ENCODE measurements at regions not wholly inside any gene's neighbourhood (a gene's known extent, or its start where the extent isn't known, plus 50 kb on each side); places are given as distances from the start of the nearest gene placed in this dataset.

DNA sequence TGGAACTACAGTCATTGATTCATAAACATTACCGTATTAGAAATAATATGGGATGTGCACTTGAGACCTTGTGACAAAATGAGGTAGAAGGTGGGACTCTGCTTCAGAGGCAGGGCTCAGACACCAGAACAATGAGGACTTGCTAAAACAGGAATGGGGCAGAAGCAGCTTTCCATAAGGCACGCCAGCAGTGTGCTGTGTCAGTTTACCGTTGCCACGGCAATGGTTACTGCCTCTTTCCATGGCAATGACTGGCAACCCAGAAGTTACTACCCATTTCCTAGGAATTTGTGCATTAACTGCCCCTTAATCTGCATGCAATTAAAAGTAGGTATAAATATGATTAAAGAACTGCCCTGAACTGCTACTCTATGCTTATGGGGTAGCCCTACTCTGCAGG lies 169.0 kb downstream of the CHRM3 start:
- Histone ChIP-seq H3K9me3 (ENCODE audit: control insufficient read depth in 1 of 2, low read length in 2 of 2) (no peaks in the 10 kb centered on the region), H3K4me3 (ENCODE audit: low read length in 2 of 2) (no peak overlapping the region), H3K4me1 (ENCODE audit: insufficient read depth, low read length) (no peaks in the 10 kb centered on the region), H3K27me3 (ENCODE audit: insufficient read depth, low read length) (no peaks in the 10 kb centered on the region), H3K36me3 (ENCODE audit: insufficient read depth, low read length) (no peaks in the 10 kb centered on the region), H3K27ac (ENCODE audit: low read depth, low read length) (no peak overlapping the region)
- DNase-seq = no peak
- H3K4me1 Mint-ChIP-seq = peaks cover 2 to 8% (median 6%) of the 10 kb centered on the region in 4 donors
- no peak overlapping the region for H3K27ac Mint-ChIP-seq
- intact Hi-C loops (cut with micrococcal nuclease) = no loop called here
- H3K4me3 Mint-ChIP-seq = no peak overlapping the region
- no peaks in the 10 kb centered on the region for H3K36me3 Mint-ChIP-seq
- CTCF ChIA-PET (ENCODE audit: partially characterized antibody) = no interaction called here
- peaks cover 0 to 2% of the 10 kb centered on the region in 2 donors for H3K27me3 Mint-ChIP-seq
- no peaks in the 10 kb centered on the region for H3K9me3 Mint-ChIP-seq
- POLR2A ChIA-PET (ENCODE audit: partially characterized antibody) = no interaction called here

DNA sequence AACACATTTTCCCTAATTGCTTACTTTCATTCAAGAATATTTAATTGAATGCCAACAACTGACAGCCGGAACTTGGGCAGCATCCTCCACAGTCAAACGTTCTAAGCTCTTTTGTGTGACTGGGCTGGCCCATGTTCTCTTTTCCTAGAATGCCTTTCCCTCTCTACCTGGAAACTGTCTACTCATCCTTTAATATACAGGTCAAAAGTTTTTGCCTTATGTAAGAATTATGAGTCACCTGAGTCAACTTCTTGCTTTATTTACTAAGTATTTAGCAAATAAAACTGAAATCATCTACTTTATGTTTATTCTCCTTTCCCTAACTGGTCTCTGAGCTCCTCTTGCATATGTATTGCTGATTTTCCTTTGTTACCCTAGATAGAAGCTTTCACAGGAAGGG lies 172.2 kb downstream of the CHRM3 start:
- H3K27ac Mint-ChIP-seq = no peak overlapping the region
- POLR2A ChIA-PET (ENCODE audit: partially characterized antibody) = no interaction called here
- CTCF ChIA-PET (ENCODE audit: partially characterized antibody) = no interaction called here
- Histone ChIP-seq H3K4me1 (ENCODE audit: insufficient read depth, low read length) (no peaks in the 10 kb centered on the region), H3K4me3 (ENCODE audit: low read length in 2 of 2) (no peak overlapping the region), H3K9me3 (ENCODE audit: control insufficient read depth in 1 of 2, low read length in 2 of 2) (no peaks in the 10 kb centered on the region), H3K27ac (ENCODE audit: low read depth, low read length) (no peak overlapping the region), H3K27me3 (ENCODE audit: insufficient read depth, low read length) (no peaks in the 10 kb centered on the region), H3K36me3 (ENCODE audit: insufficient read depth, low read length) (no peaks in the 10 kb centered on the region)
- H3K4me1 Mint-ChIP-seq = peaks cover 2 to 8% (median 6%) of the 10 kb centered on the region in 4 donors
- no peak for DNase-seq
- H3K4me3 Mint-ChIP-seq = no peak overlapping the region
- intact Hi-C loops (cut with micrococcal nuclease) = no loop called here
- no peaks in the 10 kb centered on the region for H3K9me3 Mint-ChIP-seq
- H3K36me3 Mint-ChIP-seq = no peaks in the 10 kb centered on the region
- H3K27me3 Mint-ChIP-seq = peaks cover 4 to 6% of the 10 kb centered on the region in 2 donors

DNA sequence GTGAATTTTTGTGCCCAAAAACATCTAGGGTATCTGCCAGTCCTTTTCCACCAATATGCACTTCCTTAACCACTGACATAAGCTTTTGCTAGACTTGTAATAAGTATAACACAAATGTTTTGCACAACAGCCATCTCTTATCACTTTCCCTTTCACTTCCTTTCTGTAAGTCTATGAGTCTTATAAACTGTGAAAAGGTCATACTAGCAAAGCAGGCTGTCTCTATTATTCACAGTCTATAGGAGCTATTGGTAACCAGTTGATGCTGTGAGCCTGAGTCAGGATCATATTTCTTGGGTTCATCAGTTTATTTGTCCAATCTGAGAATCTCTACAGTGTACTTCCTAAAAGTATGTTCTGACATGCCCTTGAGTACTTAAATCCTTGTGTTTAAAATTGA lies 172.6 kb downstream of the CHRM3 start:
- Histone ChIP-seq H3K9me3 (ENCODE audit: control insufficient read depth in 1 of 2, low read length in 2 of 2) (no peaks in the 10 kb centered on the region), H3K4me1 (ENCODE audit: insufficient read depth, low read length) (no peaks in the 10 kb centered on the region), H3K4me3 (ENCODE audit: low read length in 2 of 2) (no peak overlapping the region), H3K36me3 (ENCODE audit: insufficient read depth, low read length) (no peaks in the 10 kb centered on the region), H3K27me3 (ENCODE audit: insufficient read depth, low read length) (no peaks in the 10 kb centered on the region), H3K27ac (ENCODE audit: low read depth, low read length) (no peak overlapping the region)
- CTCF ChIA-PET (ENCODE audit: partially characterized antibody) = no interaction called here
- Mint-ChIP-seq H3K27ac (no peak overlapping the region), H3K9me3 (no peaks in the 10 kb centered on the region), H3K4me3 (no peak overlapping the region), H3K4me1 (peaks cover 2 to 8% (median 6%) of the 10 kb centered on the region in 4 donors), H3K36me3 (no peaks in the 10 kb centered on the region), H3K27me3 (peaks cover 4 to 6% of the 10 kb centered on the region in 2 donors)
- POLR2A ChIA-PET (ENCODE audit: partially characterized antibody) = no interaction called here
- intact Hi-C loops (cut with micrococcal nuclease) = no loop called here
- DNase-seq = no peak

DNA sequence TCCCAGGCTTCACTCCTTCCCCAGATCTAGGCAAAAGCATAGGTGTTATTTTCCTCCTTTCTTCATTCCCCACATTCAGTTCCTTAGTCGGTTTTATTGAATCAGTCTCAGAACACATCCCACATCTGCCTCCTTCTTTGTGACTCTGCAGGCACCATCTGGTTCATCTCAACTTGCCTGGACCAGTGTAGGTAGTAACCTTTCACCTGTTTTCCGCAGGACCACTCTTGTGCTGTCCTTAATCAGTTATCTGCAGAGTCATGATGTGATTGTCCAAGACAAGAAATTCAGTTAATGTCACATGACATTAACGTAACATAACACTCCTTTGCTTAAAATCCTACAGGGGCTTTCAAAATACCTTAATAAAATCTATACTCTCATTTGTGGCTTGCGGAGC lies 174.6 kb downstream of the CHRM3 start:
- DNase-seq = no peak
- H3K4me1 Mint-ChIP-seq = peaks cover 2 to 8% (median 6%) of the 10 kb centered on the region in 4 donors
- H3K9me3 ChIP-seq (ENCODE audit: control insufficient read depth in 1 of 2, low read length in 2 of 2) = no peaks in the 10 kb centered on the region
- intact Hi-C loops (cut with micrococcal nuclease) = no loop called here
- peaks cover 4 to 6% of the 10 kb centered on the region in 2 donors for H3K27me3 Mint-ChIP-seq
- POLR2A ChIA-PET (ENCODE audit: partially characterized antibody) = no interaction called here
- H3K4me1 ChIP-seq (ENCODE audit: insufficient read depth, low read length) = no peaks in the 10 kb centered on the region
- no peak overlapping the region for H3K27ac Mint-ChIP-seq
- CTCF ChIA-PET (ENCODE audit: partially characterized antibody) = no interaction called here
- H3K4me3 Mint-ChIP-seq = no peak overlapping the region
- no peaks in the 10 kb centered on the region for H3K36me3 Mint-ChIP-seq
- no peaks in the 10 kb centered on the region for H3K36me3 ChIP-seq (ENCODE audit: insufficient read depth, low read length)
- H3K27ac ChIP-seq (ENCODE audit: low read depth, low read length) = no peak overlapping the region
- no peaks in the 10 kb centered on the region for H3K9me3 Mint-ChIP-seq
- no peak overlapping the region for H3K4me3 ChIP-seq (ENCODE audit: low read length in 2 of 2)
- H3K27me3 ChIP-seq (ENCODE audit: insufficient read depth, low read length) = no peaks in the 10 kb centered on the region

DNA sequence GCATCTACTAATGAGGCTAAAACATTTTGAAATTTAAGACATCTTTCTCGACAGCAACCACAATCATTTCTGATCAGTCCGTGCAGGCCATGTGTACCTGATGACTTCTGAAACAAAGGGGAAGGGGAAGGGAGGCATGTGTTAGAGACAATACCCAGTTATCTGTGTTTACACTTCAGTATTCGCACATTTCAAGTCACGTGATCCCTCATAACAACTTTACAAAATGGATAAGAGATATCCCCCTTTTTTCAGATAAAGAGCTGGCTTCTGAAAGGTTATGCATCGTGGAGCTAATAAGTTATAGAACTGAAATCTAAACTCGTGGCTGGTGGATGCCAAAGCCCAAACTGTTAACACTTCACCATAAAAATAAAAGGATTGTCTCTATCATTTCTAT lies 175.7 kb downstream of the CHRM3 start:
- no peak for DNase-seq
- CTCF ChIA-PET (ENCODE audit: partially characterized antibody) = interaction anchor here (0.7 kb wide), 1 partner anchor 143 kb away, joined by 3 read pairs; no protein-coding TSS in a partner anchor
- Mint-ChIP-seq H3K36me3 (no peaks in the 10 kb centered on the region), H3K27ac (no peak overlapping the region), H3K9me3 (no peaks in the 10 kb centered on the region), H3K4me3 (no peak overlapping the region), H3K4me1 (peaks cover 2 to 8% (median 6%) of the 10 kb centered on the region in 4 donors), H3K27me3 (peaks cover 4 to 6% of the 10 kb centered on the region in 2 donors)
- intact Hi-C loops (cut with micrococcal nuclease) = no loop called here
- Histone ChIP-seq H3K4me3 (ENCODE audit: low read length in 2 of 2) (no peak overlapping the region), H3K27ac (ENCODE audit: low read depth, low read length) (no peak overlapping the region), H3K4me1 (ENCODE audit: insufficient read depth, low read length) (no peaks in the 10 kb centered on the region), H3K27me3 (ENCODE audit: insufficient read depth, low read length) (no peaks in the 10 kb centered on the region), H3K36me3 (ENCODE audit: insufficient read depth, low read length) (no peaks in the 10 kb centered on the region), H3K9me3 (ENCODE audit: control insufficient read depth in 1 of 2, low read length in 2 of 2) (no peaks in the 10 kb centered on the region)
- POLR2A ChIA-PET (ENCODE audit: partially characterized antibody) = no interaction called here

DNA sequence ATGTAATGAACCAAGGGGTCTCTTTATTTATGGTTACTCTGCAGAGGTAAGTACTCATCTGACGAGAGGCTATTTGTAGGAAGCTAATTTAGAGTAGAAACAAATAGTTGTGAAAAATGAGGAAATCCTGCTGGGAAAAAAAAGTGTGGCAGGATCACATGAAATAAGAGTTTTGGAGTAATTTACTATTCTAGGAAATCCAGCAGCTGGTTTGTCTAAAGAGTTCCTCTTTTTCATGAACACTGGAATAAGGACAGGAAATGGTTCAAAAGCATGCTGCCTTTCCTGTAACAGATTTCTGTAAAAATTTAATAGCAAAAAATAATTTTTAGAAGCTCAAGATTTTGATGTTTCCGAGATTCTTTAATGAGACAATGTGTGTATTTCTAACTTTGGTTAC lies 177.3 kb downstream of the CHRM3 start:
- Histone ChIP-seq H3K27ac (ENCODE audit: low read depth, low read length) (no peak overlapping the region), H3K36me3 (ENCODE audit: insufficient read depth, low read length) (no peaks in the 10 kb centered on the region), H3K27me3 (ENCODE audit: insufficient read depth, low read length) (no peaks in the 10 kb centered on the region), H3K9me3 (ENCODE audit: control insufficient read depth in 1 of 2, low read length in 2 of 2) (no peaks in the 10 kb centered on the region), H3K4me1 (ENCODE audit: insufficient read depth, low read length) (no peaks in the 10 kb centered on the region), H3K4me3 (ENCODE audit: low read length in 2 of 2) (no peak overlapping the region)
- H3K4me1 Mint-ChIP-seq = peaks cover 2 to 8% (median 5%) of the 10 kb centered on the region in 4 donors
- intact Hi-C loops (cut with micrococcal nuclease) = no loop called here
- H3K27ac Mint-ChIP-seq = no peak overlapping the region
- no peak for DNase-seq
- no peaks in the 10 kb centered on the region for H3K36me3 Mint-ChIP-seq
- no peak overlapping the region for H3K4me3 Mint-ChIP-seq
- ChIA-PET CTCF (ENCODE audit: partially characterized antibody) (no interaction called here), POLR2A (ENCODE audit: partially characterized antibody) (no interaction called here)
- H3K9me3 Mint-ChIP-seq = peaks cover 0 to 5% (median 0%) of the 10 kb centered on the region in 8 donors
- peaks cover 4 to 6% of the 10 kb centered on the region in 2 donors for H3K27me3 Mint-ChIP-seq

DNA sequence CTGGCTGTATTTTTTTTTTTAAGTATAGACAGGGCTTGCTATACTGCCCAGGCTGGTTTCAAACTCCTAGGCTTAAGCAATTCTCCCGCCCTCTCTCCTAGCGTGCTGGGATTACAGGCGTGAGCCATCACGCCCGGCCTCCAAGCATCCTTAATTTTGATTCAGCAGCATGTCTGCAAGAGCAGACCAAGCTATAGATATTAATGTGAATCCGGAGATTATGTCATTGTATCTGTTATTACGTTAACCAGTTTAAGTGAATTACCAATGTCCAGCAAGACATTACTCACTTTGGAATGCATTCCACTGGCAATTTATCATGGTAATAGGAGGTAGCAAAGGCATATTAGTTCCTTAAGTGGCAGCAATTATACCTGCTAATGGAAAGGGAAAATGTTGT lies 179.7 kb downstream of the CHRM3 start:
- H3K36me3 ChIP-seq (ENCODE audit: insufficient read depth, low read length) = no peaks in the 10 kb centered on the region
- DNase-seq = no peak
- Mint-ChIP-seq H3K4me1 (no peaks in the 10 kb centered on the region), H3K27me3 (peaks cover 0 to 1% of the 10 kb centered on the region in 2 donors), H3K9me3 (peaks cover 0 to 5% (median 0%) of the 10 kb centered on the region in 8 donors), H3K4me3 (no peak overlapping the region), H3K27ac (no peak overlapping the region), H3K36me3 (no peaks in the 10 kb centered on the region)
- intact Hi-C loops (cut with micrococcal nuclease) = no loop called here
- POLR2A ChIA-PET (ENCODE audit: partially characterized antibody) = interaction anchor here (0.6 kb wide), 1 partner anchor 103 kb away, joined by 4 read pairs; no protein-coding TSS in a partner anchor
- no peaks in the 10 kb centered on the region for H3K9me3 ChIP-seq (ENCODE audit: control insufficient read depth in 1 of 2, low read length in 2 of 2)
- no peaks in the 10 kb centered on the region for H3K4me1 ChIP-seq (ENCODE audit: insufficient read depth, low read length)
- H3K4me3 ChIP-seq (ENCODE audit: low read length in 2 of 2) = no peak overlapping the region
- H3K27me3 ChIP-seq (ENCODE audit: insufficient read depth, low read length) = no peaks in the 10 kb centered on the region
- no peak overlapping the region for H3K27ac ChIP-seq (ENCODE audit: low read depth, low read length)
- CTCF ChIA-PET (ENCODE audit: partially characterized antibody) = no interaction called here

DNA sequence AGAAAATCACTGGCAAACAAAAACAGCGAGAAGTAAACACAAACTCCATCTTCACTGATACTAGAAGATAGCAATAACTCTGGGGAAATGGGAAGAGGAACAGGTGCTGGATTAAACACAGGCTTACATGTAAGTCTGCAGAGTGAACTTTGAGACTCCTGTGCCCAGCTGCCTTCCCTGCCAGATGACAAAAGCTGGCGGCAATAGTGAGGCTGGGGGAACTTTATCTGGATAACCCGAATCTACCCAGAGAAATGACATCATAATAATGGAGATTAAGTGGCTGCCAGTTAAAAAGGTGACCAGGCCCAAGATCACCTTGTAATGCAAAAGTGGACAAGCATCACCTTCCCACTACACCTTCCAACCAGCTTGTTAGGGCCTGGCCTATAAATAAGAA lies 184.5 kb downstream of the CHRM3 start:
- peaks cover 0 to 5% (median under 1%) of the 10 kb centered on the region in 4 donors for H3K4me1 Mint-ChIP-seq
- no peaks in the 10 kb centered on the region for H3K36me3 Mint-ChIP-seq
- no peaks in the 10 kb centered on the region for H3K36me3 ChIP-seq (ENCODE audit: insufficient read depth, low read length)
- peaks cover 0 to 5% (median 0%) of the 10 kb centered on the region in 8 donors for H3K9me3 Mint-ChIP-seq
- H3K27me3 Mint-ChIP-seq = peaks cover 0 to 1% of the 10 kb centered on the region in 2 donors
- no peak overlapping the region for H3K4me3 Mint-ChIP-seq
- DNase-seq = no peak
- H3K27me3 ChIP-seq (ENCODE audit: insufficient read depth, low read length) = no peaks in the 10 kb centered on the region
- no peaks in the 10 kb centered on the region for H3K9me3 ChIP-seq (ENCODE audit: control insufficient read depth in 1 of 2, low read length in 2 of 2)
- POLR2A ChIA-PET (ENCODE audit: partially characterized antibody) = no interaction called here
- intact Hi-C loops (cut with micrococcal nuclease) = no loop called here
- peak overlapping the region in 1 of 7 donors; percentile 32 for H3K27ac Mint-ChIP-seq
- H3K4me1 ChIP-seq (ENCODE audit: insufficient read depth, low read length) = no peaks in the 10 kb centered on the region
- H3K4me3 ChIP-seq (ENCODE audit: low read length in 2 of 2) = no peak overlapping the region
- no peak overlapping the region for H3K27ac ChIP-seq (ENCODE audit: low read depth, low read length)
- CTCF ChIA-PET (ENCODE audit: partially characterized antibody) = no interaction called here

Data from CD4-positive, alpha-beta memory T cell (primary cell).